Keratinocyte (primary cell): ENCODE measurements at regions not wholly inside any gene's neighbourhood (a gene's known extent, or its start where the extent isn't known, plus 50 kb on each side); places are given as distances from the start of the nearest gene placed in this dataset.

Source experiments
- DNase-seq: peaks from one replicate; pipeline ENCODE4 v3.0.0-alpha.2; 2011; ENCODE audit warnings: low read depth, missing footprints, low spot score
- FAIRE-seq: peaks from 2 replicates; lab custom pipeline; 2011; peaks lifted over from hg19 to GRCh38; lab: Jason Lieb, UNC
- H2AFZ ChIP-seq: 2 replicates; pipeline ENCODE4 v1.6.0; 2012; ENCODE audit warnings: low read length, control low read depth, inconsistent platforms; ENCODE audit not compliant: control insufficient read depth
- H3K27ac ChIP-seq: 2 replicates; pipeline ENCODE4 v1.5.1; 2011; ENCODE audit warnings: low read length; ENCODE audit not compliant: control insufficient read depth, insufficient read depth
- H3K27me3 ChIP-seq: 3 replicates; pipeline ENCODE4 v1.6.0; 2011; ENCODE audit warnings: low read length; ENCODE audit not compliant: control insufficient read depth, insufficient read depth; ENCODE audit errors: extremely low read depth
- H3K36me3 ChIP-seq, 2 experiments: 2 replicates in 1 of 2; 3 replicates in 1 of 2; pipeline ENCODE4 v1.5.1; 2011; ENCODE audit warnings: low read length in 2 of 2, mild to moderate bottlenecking in 1 of 2; ENCODE audit not compliant: control insufficient read depth in 2 of 2, insufficient read depth in 2 of 2; ENCODE audit errors: extremely low read depth in 1 of 2
- H3K4me1 ChIP-seq: 3 replicates; pipeline ENCODE4 v1.5.1; 2011; ENCODE audit warnings: low read length; ENCODE audit not compliant: control insufficient read depth, insufficient read depth; ENCODE audit errors: extremely low read depth
- H3K4me2 ChIP-seq: 3 replicates; pipeline ENCODE4 v1.6.0; 2011; ENCODE audit warnings: low read depth, low read length; ENCODE audit not compliant: control insufficient read depth, insufficient read depth; ENCODE audit errors: extremely low read depth
- H3K4me3 ChIP-seq, 3 experiments: fragments of 200-600 bp in 1 of 3; sonication (generic) in 1 of 3; 2 replicates in 2 of 3; 3 replicates in 1 of 3; pipeline ENCODE4 v1.5.1; 2011 to 2016; ENCODE audit warnings: low read length in 3 of 3, mild to moderate bottlenecking in 3 of 3, control low read depth in 2 of 3, inconsistent platforms in 1 of 3, low read depth in 1 of 3, mixed read lengths in 1 of 3, mixed run types in 1 of 3, moderate library complexity in 1 of 3; ENCODE audit not compliant: control insufficient read depth in 2 of 3, insufficient read depth in 2 of 3; ENCODE audit errors: extremely low read depth in 1 of 3
- H3K79me2 ChIP-seq: 2 replicates; pipeline ENCODE4 v1.6.0; 2012; ENCODE audit warnings: low read length; ENCODE audit not compliant: control insufficient read depth, insufficient read depth
- H3K9ac ChIP-seq: 3 replicates; pipeline ENCODE4 v1.6.0; 2011; ENCODE audit warnings: low read length; ENCODE audit not compliant: control insufficient read depth, insufficient read depth; ENCODE audit errors: extremely low read depth
- H3K9me1 ChIP-seq: 3 replicates; pipeline ENCODE4 v1.6.0; 2011; ENCODE audit warnings: low read length; ENCODE audit not compliant: control insufficient read depth, insufficient read depth; ENCODE audit errors: extremely low read depth
- H3K9me3 ChIP-seq: 2 replicates; pipeline ENCODE4 v1.5.1; 2012; ENCODE audit warnings: low read depth, low read length; ENCODE audit not compliant: control insufficient read depth
- H4K20me1 ChIP-seq: 3 replicates; pipeline ENCODE4 v1.6.0; 2011; ENCODE audit warnings: low read length; ENCODE audit not compliant: control insufficient read depth, insufficient read depth; ENCODE audit errors: extremely low read depth
- CTCF ChIP-seq, 3 experiments: IDR thresholded peaks in 1 of 3; conservative IDR thresholded peaks in 1 of 3; optimal IDR thresholded peaks in 1 of 3; 2 replicates in 2 of 3; 3 replicates in 1 of 3; pipeline versions ENCODE3 to v1.5.1; 2011; ENCODE audit warnings: low read length in 3 of 3, mild to moderate bottlenecking in 3 of 3, moderate library complexity in 2 of 3, control low read depth in 1 of 3, inconsistent platforms in 1 of 3; ENCODE audit not compliant: insufficient read depth in 2 of 3; ENCODE audit errors: extremely low read depth in 1 of 3
- EZH2 ChIP-seq: IDR thresholded peaks from one replicate; pipeline ENCODE4 v1.6.1; 2012; ENCODE audit warnings: inconsistent platforms, mild to moderate bottlenecking, low read length, moderate library complexity
- dilution Hi-C: fragments of 300-500 bp; cut with MboI; formaldehyde crosslinking; loops from one replicate; pipeline ENCODE4 v1.7.0; 2020; ENCODE audit warnings: low sequenced_read_pairs; ENCODE audit not compliant: extremely low pct_ligation_motif_present

- dilution Hi-C loops, result no loop called here
- Histone ChIP-seq H4K20me1 (no peaks in the 10 kb centered on the region), H3K36me3 (no peaks in the 10 kb centered on the region), H2AFZ (no peak overlapping the region), H3K9me1 (no peaks in the 10 kb centered on the region), H3K9ac (no peak overlapping the region), H3K4me3 (no peak overlapping the region), H3K79me2 (no peaks in the 10 kb centered on the region), H3K4me2 (no peak overlapping the region), H3K4me1 (no peaks in the 10 kb centered on the region), H3K9me3 (no peaks in the 10 kb centered on the region), H3K27ac (no peak overlapping the region), H3K27me3 (no peaks in the 10 kb centered on the region)
- FAIRE-seq, result no peak
- no peak for DNase-seq
- TF ChIP-seq CTCF (optimal IDR thresholded peaks at IDR 0.05 in 1 of 3, IDR thresholded peaks at IDR 0.05 in 1 of 3, conservative IDR thresholded peaks at IDR 0.05 in 1 of 3; ENCODE audit: extremely low read depth in 1 of 3, insufficient read depth in 2 of 3, low read length in 3 of 3), result no peak
- no peak for TF ChIP-seq EZH2
These were observed 732.0 kb upstream of the ADGRL2 start for GRCh38 chr1:81068726-81069125.

GRCh38 chr1:81053826-81054225, 746.9 kb upstream of the ADGRL2 start:
- H3K4me2 ChIP-seq, result no peak overlapping the region
- TF ChIP-seq EZH2 (no peak), CTCF (optimal IDR thresholded peaks at IDR 0.05 in 1 of 3, IDR thresholded peaks at IDR 0.05 in 1 of 3, conservative IDR thresholded peaks at IDR 0.05 in 1 of 3; ENCODE audit: extremely low read depth in 1 of 3, insufficient read depth in 2 of 3, low read length in 3 of 3) (no peak)
- no peak overlapping the region for H3K9ac ChIP-seq
- H4K20me1 ChIP-seq, result no peaks in the 10 kb centered on the region
- FAIRE-seq (no peak), DNase-seq (no peak)
- H3K27me3 ChIP-seq, result no peaks in the 10 kb centered on the region
- dilution Hi-C loops, result no loop called here
- H3K4me1 ChIP-seq, result no peaks in the 10 kb centered on the region
- H3K9me1 ChIP-seq, result no peaks in the 10 kb centered on the region
- H3K79me2 ChIP-seq, result no peaks in the 10 kb centered on the region
- H2AFZ ChIP-seq, result no peak overlapping the region
- no peak overlapping the region for H3K27ac ChIP-seq
- no peak overlapping the region for H3K4me3 ChIP-seq
- no peaks in the 10 kb centered on the region for H3K36me3 ChIP-seq
- no peaks in the 10 kb centered on the region for H3K9me3 ChIP-seq
